GM12891 (cell line): ENCODE measurements at regions not wholly inside any gene's neighbourhood (a gene's known extent, or its start where the extent isn't known, plus 50 kb on each side); places are given as distances from the start of the nearest gene placed in this dataset.
"Not testable (repeated sequence)": the region's sequence is repeated elsewhere in the genome, so short reads cannot be mapped to it uniquely, and the experiment has no call there.

Source experiments
- DNase-seq: peaks from one replicate; pipeline ENCODE4 v3.0.0; 2011; ENCODE audit warnings: low spot score; ENCODE audit not compliant: insufficient read length
- FAIRE-seq: peaks from 2 replicates; lab custom pipeline; 2011; peaks lifted over from hg19 to GRCh38; lab: Jason Lieb, UNC
- PAX5 ChIP-seq: IDR thresholded peaks from 2 replicates; pipeline ENCODE4 v1.6.1; 2011; ENCODE audit warnings: low read length, moderate library complexity, mild to moderate bottlenecking; ENCODE audit not compliant: insufficient read depth, severe bottlenecking
- POLR2A ChIP-seq: IDR thresholded peaks from 2 replicates; pipeline ENCODE4 v1.6.1; 2011; ENCODE audit warnings: low read depth, low read length, control low read depth
- POLR2AphosphoS5 ChIP-seq: IDR thresholded peaks from 2 replicates; pipeline ENCODE4 v1.6.1; 2011; ENCODE audit warnings: low read depth, low read length, control low read depth
- POU2F2 ChIP-seq: IDR thresholded peaks from 2 replicates; pipeline ENCODE4 v1.6.1; 2011; ENCODE audit warnings: low read depth, mild to moderate bottlenecking, control low read depth, low read length, moderate library complexity
- SPI1 ChIP-seq: IDR thresholded peaks from 2 replicates; pipeline ENCODE4 v1.6.1; 2011; ENCODE audit warnings: low read depth, low read length, control low read depth
- TAF1 ChIP-seq: IDR thresholded peaks from 2 replicates; pipeline ENCODE4 v1.6.1; 2011; ENCODE audit warnings: low read depth, low read length, control low read depth

GRCh38 chr2:106267997-106268396 is 73.9 kb upstream of the UXS1 start:
- TF ChIP-seq SPI1 (no peak), TAF1 (no peak), POLR2AphosphoS5 (no peak), POU2F2 (no peak), PAX5 (no peak), POLR2A (no peak)
- DNase-seq (no peak), FAIRE-seq (no peak)

DNA sequence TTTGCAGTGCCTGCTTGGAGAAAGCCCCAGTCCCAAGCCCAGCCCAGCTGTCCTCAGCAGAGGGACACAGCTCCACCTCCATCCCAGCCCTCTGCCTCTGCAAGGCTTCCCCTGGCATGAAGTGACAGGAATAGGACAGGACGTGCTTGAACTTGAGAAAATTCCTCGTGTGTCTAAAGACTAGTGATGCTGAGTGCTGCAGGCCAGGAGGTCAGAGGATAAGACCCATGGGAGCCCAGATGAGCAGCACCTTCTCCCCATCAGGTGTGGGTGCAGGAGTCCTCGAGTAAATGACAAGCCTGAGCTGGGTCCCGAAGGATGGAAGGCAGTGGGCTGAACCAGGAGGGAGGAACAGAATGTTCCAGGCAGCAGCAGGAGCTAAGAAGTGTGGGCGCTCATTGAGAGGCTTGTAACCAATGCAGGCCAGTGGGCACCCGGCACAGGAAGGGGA is 67.8 kb upstream of the UXS1 start:
- no peak for TF ChIP-seq POLR2A
- no peak for TF ChIP-seq SPI1
- TF ChIP-seq TAF1 = no peak
- TF ChIP-seq POLR2AphosphoS5 = no peak
- no peak for TF ChIP-seq PAX5
- TF ChIP-seq POU2F2 = no peak
- DNase-seq (no peak), FAIRE-seq (no peak)

- FAIRE-seq, DNase-seq: not testable (repeated sequence)
Observed at GRCh38 chr2:106258859-106259258, 64.8 kb upstream of the UXS1 start.

DNA sequence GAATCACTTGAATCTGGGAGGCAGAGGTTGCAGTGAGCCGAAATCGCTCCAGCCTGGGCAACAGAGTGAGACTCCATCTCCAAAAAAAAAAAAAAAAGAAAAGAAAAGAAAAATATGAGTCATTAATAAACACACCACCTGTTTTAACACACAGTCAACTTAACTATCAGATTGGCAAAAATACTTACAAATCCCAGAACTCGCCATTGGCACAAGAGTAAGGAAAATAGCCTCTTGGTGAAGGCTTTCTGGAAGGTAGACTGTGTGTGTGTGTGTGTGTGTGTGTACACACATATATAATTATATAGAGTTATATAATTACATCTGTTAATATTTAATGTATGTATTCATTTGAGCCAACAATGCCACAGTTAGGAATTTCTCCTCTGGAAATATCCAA is 63.7 kb upstream of the UXS1 start:
- FAIRE-seq (no peak), DNase-seq (no peak)
- TF ChIP-seq SPI1 = no peak

DNA sequence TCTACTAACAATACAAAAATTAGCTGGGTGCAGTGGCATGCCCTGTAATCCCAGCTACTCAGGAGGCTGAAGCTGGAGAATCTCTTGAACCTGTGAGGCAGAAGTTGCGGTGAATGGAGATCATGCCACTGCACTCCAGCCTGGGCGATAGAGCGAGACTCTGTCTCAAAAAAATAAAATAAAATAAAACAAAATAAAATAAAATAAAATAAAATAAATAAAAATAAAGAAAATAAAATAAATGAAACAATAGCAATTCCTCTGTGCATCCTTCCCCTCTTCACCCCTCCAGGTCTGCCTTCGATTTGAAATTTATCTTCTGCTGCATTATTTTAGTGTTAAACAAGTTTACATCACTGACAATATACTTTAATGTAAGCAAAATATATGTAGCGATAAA is 63.0 kb upstream of the UXS1 start:
- DNase-seq = no peak
- no peak for TF ChIP-seq TAF1
- FAIRE-seq = no peak

DNA sequence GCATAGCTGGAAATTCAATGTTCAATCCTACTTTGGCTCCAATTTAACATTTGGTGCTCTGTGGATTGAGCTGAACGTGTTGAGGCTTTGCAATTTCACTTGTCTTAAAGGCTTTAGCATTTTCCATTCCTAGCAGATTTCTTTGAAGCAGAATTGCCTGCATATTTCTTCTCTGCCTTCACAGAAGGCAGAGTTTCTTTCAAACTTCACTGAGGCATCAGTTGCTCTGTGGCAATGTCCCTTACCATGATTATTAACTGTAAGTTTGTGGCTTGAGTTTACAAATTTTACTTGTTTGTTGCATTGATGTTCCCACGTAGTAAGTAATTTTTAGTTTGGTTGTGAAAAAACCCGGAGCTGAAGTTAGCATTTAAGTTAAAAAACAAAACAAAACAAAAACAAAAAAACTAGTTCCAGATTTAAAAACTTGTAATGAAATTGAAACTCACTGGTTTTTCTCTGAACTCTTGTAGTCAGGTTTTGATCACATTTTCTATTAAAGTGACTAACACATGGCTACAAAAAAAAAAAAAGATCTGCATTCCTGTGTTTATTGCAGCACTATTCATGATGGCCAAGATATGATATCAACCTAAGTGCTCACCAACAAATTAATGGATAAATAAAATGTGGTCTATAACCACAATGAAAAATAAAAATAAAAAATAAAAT is 55.2 kb upstream of the UXS1 start:
- not testable (repeated sequence) for DNase-seq, FAIRE-seq

DNA sequence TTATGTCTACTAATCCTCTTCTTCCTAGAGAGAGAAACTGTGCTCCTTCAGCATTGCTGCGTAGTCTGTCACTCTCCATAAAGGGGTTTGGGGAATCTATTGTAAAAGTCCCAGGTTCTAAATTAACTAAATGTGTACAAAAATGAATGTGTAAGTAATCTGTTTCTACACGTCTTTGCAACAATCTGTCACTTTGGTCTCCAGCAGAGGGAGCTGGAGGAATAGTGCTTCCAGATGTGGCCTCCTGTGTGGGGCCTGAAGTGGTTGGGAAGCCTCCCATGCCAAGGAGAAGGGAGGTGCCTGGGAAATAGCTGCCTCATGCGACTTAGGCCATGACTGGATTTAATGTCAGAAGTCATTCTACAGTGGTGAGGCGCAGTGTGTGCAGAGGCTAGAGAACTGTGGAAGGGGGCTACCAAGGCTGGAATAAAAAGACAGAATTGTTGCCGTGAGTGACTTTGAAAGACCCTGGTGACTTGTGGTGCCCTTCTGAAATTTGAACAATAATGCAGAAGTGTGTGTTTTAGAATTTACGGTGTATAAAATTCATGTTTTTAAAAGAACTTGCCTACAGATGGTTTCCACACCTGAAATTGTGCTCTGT is 54.5 kb upstream of the UXS1 start:
- DNase-seq = not testable (repeated sequence)
- FAIRE-seq = peak; percentile 63
